GM21576 (cell line): ENCODE measurements at regions not wholly inside any gene's neighbourhood (a gene's known extent, or its start where the extent isn't known, plus 50 kb on each side); places are given as distances from the start of the nearest gene placed in this dataset.
"Not testable (repeated sequence)": the region's sequence is repeated elsewhere in the genome, so short reads cannot be mapped to it uniquely, and the experiment has no call there.

Source experiments
- ATAC-seq: cut with Tn5 transposase; IDR thresholded peaks from one replicate; pipeline ENCODE4 v1.9.1; 2021; ENCODE audit warnings: mild to moderate bottlenecking, moderate library complexity; ENCODE audit not compliant: unreplicated experiment

GRCh38 chr9:85792057-85792456 lies 50.3 kb upstream of the AGTPBP1 start:
- not testable (repeated sequence) for ATAC-seq

- not testable (repeated sequence) for ATAC-seq
These were observed 61.4 kb upstream of the AGTPBP1 start for GRCh38 chr9:85802978-85803695.

DNA sequence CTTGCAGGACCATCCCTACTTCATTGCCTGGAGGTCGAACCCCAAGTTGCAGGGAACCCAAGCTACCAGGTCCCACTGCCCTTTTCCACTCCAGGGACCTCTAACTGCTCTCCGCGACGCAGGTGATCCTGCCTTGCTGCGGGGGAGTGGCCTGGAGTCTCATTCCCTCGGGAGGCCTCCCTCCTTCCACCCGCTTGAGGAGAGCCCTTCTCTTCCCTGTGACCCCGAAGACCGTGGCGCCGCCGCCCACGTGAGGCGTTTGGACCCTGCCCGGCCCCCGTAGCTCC lies 63.0 kb upstream of the AGTPBP1 start:
- not testable (repeated sequence) for ATAC-seq

DNA sequence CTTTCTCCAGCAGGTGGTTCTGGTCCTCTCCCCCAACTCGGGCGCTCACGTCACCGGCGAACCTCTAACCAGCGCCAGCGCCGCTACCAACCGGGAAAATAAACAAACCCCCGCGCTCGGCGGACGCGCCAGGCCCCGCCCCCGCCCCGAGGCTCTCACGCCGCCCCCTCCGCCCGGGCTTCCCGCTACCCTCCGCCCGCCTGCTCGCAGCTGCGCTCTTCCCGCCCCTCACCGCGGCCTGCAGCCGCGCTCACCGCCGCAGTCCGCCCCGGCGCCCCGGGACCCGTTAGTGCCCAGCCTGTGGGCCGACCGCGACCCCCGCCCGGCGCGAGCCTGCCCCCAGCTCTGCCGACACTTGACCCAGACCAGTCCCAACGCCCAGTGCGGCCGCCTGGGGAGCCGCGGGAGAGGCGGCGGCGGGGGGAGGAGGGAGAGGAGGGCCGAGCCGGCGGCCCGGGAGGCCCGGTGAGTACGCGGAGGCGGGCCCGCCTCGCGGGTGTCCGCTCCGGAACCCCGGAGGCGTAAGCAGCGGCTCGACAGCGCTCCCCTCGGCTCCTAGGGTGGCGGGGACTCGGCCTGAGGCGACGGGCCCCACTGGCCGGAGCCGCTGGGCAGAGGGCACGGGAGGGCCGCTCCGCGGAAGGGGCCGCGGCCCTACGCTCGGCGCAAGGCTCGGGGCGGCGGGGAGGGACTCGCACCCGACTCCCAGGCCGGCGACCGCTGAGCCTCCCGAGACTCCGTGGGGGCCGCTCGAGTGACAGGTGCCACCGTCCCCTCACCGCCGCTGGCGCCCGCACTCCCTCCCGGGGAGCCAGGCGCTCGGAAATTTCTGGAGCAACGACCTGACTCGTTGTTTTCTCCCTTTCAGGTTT lies 63.6 kb upstream of the AGTPBP1 start:
- peak; percentile 75 for ATAC-seq

DNA sequence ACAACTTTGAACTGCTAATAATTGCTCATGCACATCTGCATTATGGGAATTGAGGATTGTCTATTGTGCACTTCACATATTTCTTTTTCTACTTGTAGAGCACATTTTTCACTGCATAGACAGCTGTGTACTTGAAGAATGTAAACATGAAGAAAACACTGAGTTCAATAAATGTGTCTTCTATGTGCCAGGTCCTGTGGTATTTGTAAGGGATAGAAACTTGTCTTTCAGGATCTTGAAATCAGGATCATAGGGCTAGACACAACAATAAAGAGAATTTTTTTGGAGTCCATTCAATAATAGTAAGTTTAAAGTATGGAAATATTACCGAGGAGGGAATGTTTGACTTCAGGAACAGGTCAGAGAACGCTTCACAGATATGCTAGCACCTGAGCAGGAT lies 66.6 kb upstream of the AGTPBP1 start:
- ATAC-seq = not testable (repeated sequence)

- not testable (repeated sequence) for ATAC-seq
These were observed 71.6 kb upstream of the AGTPBP1 start for GRCh38 chr9:85813388-85813787.

GRCh38 chr9:85814800-85815199 lies 73.0 kb upstream of the AGTPBP1 start:
- ATAC-seq = not testable (repeated sequence)

DNA sequence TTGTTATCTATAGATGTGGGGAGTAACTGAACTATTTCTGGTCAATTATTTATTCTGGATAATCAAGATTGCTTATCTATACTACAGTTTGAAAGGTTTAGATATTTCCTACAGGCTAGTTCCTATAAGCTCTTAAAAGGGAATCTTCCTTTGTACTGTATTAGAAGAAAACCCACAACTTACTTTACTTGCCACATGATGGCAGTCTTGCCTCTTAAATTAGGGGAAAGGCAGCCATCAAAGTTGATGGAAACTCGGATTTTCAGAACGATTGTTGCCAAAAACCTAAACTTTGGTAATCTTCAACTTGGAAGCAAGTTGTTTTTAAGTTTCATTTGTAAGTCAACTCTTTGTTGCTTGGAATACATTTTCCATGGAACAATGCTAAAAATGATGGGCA lies 77.2 kb upstream of the AGTPBP1 start:
- ATAC-seq = peak; percentile 77

DNA sequence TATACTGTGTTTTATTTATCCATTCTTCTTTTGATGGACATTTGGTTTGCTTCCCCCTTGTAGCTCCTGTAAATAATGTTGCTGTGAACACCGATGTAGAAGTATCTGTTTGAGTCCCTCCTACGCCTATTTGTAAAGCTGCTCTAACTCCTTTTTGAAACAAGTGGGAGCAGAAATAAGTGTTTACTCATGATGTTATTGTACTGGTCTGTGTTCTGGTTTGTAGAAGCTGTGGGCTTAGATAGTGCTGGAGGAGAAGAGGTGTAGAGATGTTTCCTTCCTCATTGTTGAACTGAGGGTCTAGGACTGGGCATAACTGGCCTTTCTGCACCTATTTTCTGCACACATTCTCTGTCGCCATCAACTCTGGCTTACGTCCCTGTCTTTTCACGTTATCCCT lies 78.8 kb upstream of the AGTPBP1 start:
- not testable (repeated sequence) for ATAC-seq

GRCh38 chr9:85824949-85825348 lies 83.2 kb upstream of the AGTPBP1 start:
- not testable (repeated sequence) for ATAC-seq

GRCh38 chr9:85834591-85834990 lies 92.8 kb upstream of the AGTPBP1 start:
- not testable (repeated sequence) for ATAC-seq

- not testable (repeated sequence) for ATAC-seq
These were observed 97.0 kb upstream of the NAA35 start for GRCh38 chr9:85843949-85844348.

- ATAC-seq = not testable (repeated sequence)
These were observed 93.2 kb upstream of the NAA35 start for GRCh38 chr9:85847782-85848181.

- ATAC-seq = no peak
These were observed 82.7 kb upstream of the NAA35 start for GRCh38 chr9:85858056-85858750.

DNA sequence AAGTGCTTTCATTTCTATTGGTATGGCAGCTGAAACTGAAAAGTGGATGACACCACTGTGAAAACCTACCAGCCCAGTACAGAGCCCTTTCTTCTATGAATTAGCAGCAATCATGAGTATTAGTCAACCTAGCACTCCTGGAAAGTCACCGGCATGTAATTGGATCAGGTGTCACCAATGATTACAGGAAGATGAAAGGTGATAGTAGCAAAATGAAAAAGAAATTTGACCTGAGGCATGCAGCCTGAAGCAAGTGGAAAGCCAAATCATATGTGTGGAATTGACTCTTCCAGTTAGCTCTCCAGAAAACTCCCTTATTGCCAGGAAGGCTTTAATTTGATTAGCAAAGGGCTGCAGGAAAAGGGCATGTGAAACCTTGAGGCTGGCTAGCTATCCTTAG lies 81.2 kb upstream of the NAA35 start:
- no peak for ATAC-seq

DNA sequence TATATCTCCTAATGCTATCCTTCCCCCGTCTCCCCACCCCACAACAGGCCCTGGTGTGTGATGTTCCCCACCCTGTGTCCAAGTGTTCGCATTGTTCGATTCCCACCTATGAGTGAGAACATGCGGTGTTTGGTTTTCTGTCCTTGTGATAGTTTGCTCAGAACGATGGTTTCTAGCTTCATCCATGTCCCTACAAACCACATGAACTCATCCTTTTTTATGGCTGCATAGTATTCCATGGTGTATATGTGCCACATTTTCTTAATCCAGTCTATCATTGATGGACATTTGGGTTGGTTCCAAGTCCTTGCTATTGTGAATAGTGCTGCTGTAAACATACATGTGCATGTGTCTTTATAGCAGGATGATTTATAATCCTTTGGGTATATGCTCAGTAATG lies 79.1 kb upstream of the NAA35 start:
- not testable (repeated sequence) for ATAC-seq

DNA sequence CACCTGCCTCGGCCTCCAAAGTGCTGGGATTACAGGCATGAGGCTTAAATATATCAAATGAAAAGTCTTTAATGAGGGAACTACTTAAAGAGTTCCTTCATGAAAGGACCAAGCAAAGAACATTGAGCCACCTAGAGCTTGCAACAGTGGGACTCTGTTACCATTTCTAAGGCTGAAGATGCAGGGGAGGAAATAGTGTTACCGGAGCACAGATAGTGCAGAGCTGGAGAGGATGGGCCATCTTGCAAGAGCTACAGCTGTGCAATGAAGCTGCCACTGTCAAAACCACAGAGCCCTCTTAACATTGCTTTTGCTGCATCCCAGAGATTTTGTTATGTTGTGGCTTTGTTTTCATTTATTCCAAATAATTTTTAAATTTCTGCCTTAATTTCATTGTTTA lies 77.1 kb upstream of the NAA35 start:
- ATAC-seq = no peak

GRCh38 chr9:85871008-85871407 lies 69.9 kb upstream of the NAA35 start:
- ATAC-seq = no peak

- ATAC-seq = not testable (repeated sequence)
These were observed 69.3 kb upstream of the NAA35 start for GRCh38 chr9:85871683-85872082.

GRCh38 chr9:85872463-85872862 lies 68.5 kb upstream of the NAA35 start:
- no peak for ATAC-seq

GRCh38 chr9:85876628-85877027 lies 64.3 kb upstream of the NAA35 start:
- no peak for ATAC-seq
